H1 (cell line): ENCODE measurements at regions not wholly inside any gene's neighbourhood (a gene's known extent, or its start where the extent isn't known, plus 50 kb on each side); places are given as distances from the start of the nearest gene placed in this dataset.

Experiments
- CEBPB ChIP-seq: IDR thresholded peaks from 2 replicates; pipeline ENCODE4 v1.6.1; 2012; ENCODE audit warnings: low read depth, low read length
- CTCF ChIP-seq, 3 experiments: IDR thresholded peaks; 1 replicate in 2 of 3; 2 replicates in 1 of 3; pipeline versions ENCODE4 v1.5.1 to v1.6.1; 2011; ENCODE audit warnings: low read length in 3 of 3, mild to moderate bottlenecking in 3 of 3, inconsistent platforms in 2 of 3, low read depth in 1 of 3, moderate library complexity in 1 of 3; ENCODE audit not compliant: insufficient read depth in 1 of 3; ENCODE audit errors: control extremely low read depth in 1 of 3
- GTF2F1 ChIP-seq: IDR thresholded peaks from 2 replicates; pipeline ENCODE4 v1.6.1; 2012; ENCODE audit warnings: low read depth, low read length, improper control_type of control experiment, borderline replicate concordance
- TAF1 ChIP-seq: IDR thresholded peaks from 2 replicates; pipeline ENCODE4 v1.6.1; 2011; ENCODE audit warnings: mild to moderate bottlenecking, low read depth, low read length

GRCh38 chr18:61662726-61663125 is 230.1 kb downstream of the RNF152 start:
- TF ChIP-seq CEBPB (no peak), CTCF (IDR thresholded peaks at IDR 0.05; ENCODE audit: control extremely low read depth in 1 of 3, insufficient read depth in 1 of 3, low read depth in 1 of 3, low read length in 3 of 3) (no peak), GTF2F1 (no peak), TAF1 (no peak)
